ENCODE measurements at regions not wholly inside any gene's neighbourhood (a gene's known extent, or its start where the extent isn't known, plus 50 kb on each side); places are given as distances from the start of the nearest gene placed in this dataset.

GRCh38 chr2:23148342-23148741 lies 236.6 kb upstream of the KLHL29 start:
- Histone ChIP-seq H3F3A (ENCODE audit: control insufficient read depth, insufficient read depth) (no peaks in the 10 kb centered on the region), H3K9me3 (ENCODE audit: control insufficient read depth, insufficient read depth, low read length) (no peaks in the 10 kb centered on the region), H3K27ac (ENCODE audit: low read depth, low read length) (no peak overlapping the region), H3K4me3 (ENCODE audit: low read length) (no peak overlapping the region), H3K79me2 (ENCODE audit: control insufficient read depth, low read length) (no peaks in the 10 kb centered on the region), H4K20me1 (ENCODE audit: control insufficient read depth, insufficient read depth, low read depth, low read length) (no peaks in the 10 kb centered on the region), H3K36me3 (ENCODE audit: control insufficient read depth, low read length) (no peaks in the 10 kb centered on the region), H3K4me1 (ENCODE audit: control insufficient read depth, low read length) (no peaks in the 10 kb centered on the region), H3K9me2 (replicated peaks; ENCODE audit: control insufficient read depth, low read length) (no peaks in the 10 kb centered on the region), H3K4me2 (ENCODE audit: low read length) (no peak overlapping the region), H3K27me3 (ENCODE audit: control insufficient read depth, low read length) (no peaks in the 10 kb centered on the region)
- TF ChIP-seq CTCF (IDR thresholded peaks at IDR 0.05; ENCODE audit: low read depth, low read length, poor library complexity, severe bottlenecking) = no peak
- TF ChIP-seq EZH2phosphoT487 (IDR thresholded peaks at IDR 0.05; ENCODE audit: borderline replicate concordance, low read length) = no peak

- Histone ChIP-seq H3K4me1 (ENCODE audit: control insufficient read depth, low read length) (no peaks in the 10 kb centered on the region), H4K20me1 (ENCODE audit: control insufficient read depth, insufficient read depth, low read depth, low read length) (no peaks in the 10 kb centered on the region), H3K27me3 (ENCODE audit: control insufficient read depth, low read length) (no peaks in the 10 kb centered on the region), H3K9me2 (replicated peaks; ENCODE audit: control insufficient read depth, low read length) (no peaks in the 10 kb centered on the region), H3K9me3 (ENCODE audit: control insufficient read depth, insufficient read depth, low read length) (no peaks in the 10 kb centered on the region), H3F3A (ENCODE audit: control insufficient read depth, insufficient read depth) (no peaks in the 10 kb centered on the region), H3K4me2 (ENCODE audit: low read length) (no peak overlapping the region), H3K27ac (ENCODE audit: low read depth, low read length) (no peak overlapping the region), H3K79me2 (ENCODE audit: control insufficient read depth, low read length) (no peaks in the 10 kb centered on the region), H3K36me3 (ENCODE audit: control insufficient read depth, low read length) (no peaks in the 10 kb centered on the region), H3K4me3 (ENCODE audit: low read length) (no peak overlapping the region)
- no peak for TF ChIP-seq EZH2phosphoT487 (IDR thresholded peaks at IDR 0.05; ENCODE audit: borderline replicate concordance, low read length)
- no peak for TF ChIP-seq CTCF (IDR thresholded peaks at IDR 0.05; ENCODE audit: low read depth, low read length, poor library complexity, severe bottlenecking)
Measured at GRCh38 chr2:23149777-23150176, 235.2 kb upstream of the KLHL29 start.

GRCh38 chr2:23153484-23153883 lies 231.5 kb upstream of the KLHL29 start:
- Histone ChIP-seq H3F3A (ENCODE audit: control insufficient read depth, insufficient read depth) (no peaks in the 10 kb centered on the region), H3K4me1 (ENCODE audit: control insufficient read depth, low read length) (no peaks in the 10 kb centered on the region), H3K4me3 (ENCODE audit: low read length) (no peak overlapping the region), H3K9me3 (ENCODE audit: control insufficient read depth, insufficient read depth, low read length) (no peaks in the 10 kb centered on the region), H3K4me2 (ENCODE audit: low read length) (no peak overlapping the region), H3K79me2 (ENCODE audit: control insufficient read depth, low read length) (no peaks in the 10 kb centered on the region), H4K20me1 (ENCODE audit: control insufficient read depth, insufficient read depth, low read depth, low read length) (no peaks in the 10 kb centered on the region), H3K36me3 (ENCODE audit: control insufficient read depth, low read length) (no peaks in the 10 kb centered on the region), H3K9me2 (replicated peaks; ENCODE audit: control insufficient read depth, low read length) (no peaks in the 10 kb centered on the region), H3K27me3 (ENCODE audit: control insufficient read depth, low read length) (no peaks in the 10 kb centered on the region), H3K27ac (ENCODE audit: low read depth, low read length) (no peak overlapping the region)
- TF ChIP-seq CTCF (IDR thresholded peaks at IDR 0.05; ENCODE audit: low read depth, low read length, poor library complexity, severe bottlenecking) = no peak
- no peak for TF ChIP-seq EZH2phosphoT487 (IDR thresholded peaks at IDR 0.05; ENCODE audit: borderline replicate concordance, low read length)

- H3K27ac ChIP-seq (ENCODE audit: low read depth, low read length) = no peak overlapping the region
- TF ChIP-seq CTCF (IDR thresholded peaks at IDR 0.05; ENCODE audit: low read depth, low read length, poor library complexity, severe bottlenecking) (no peak), EZH2phosphoT487 (IDR thresholded peaks at IDR 0.05; ENCODE audit: borderline replicate concordance, low read length) (no peak)
- no peaks in the 10 kb centered on the region for H3K9me2 ChIP-seq (replicated peaks; ENCODE audit: control insufficient read depth, low read length)
- no peaks in the 10 kb centered on the region for H3K27me3 ChIP-seq (ENCODE audit: control insufficient read depth, low read length)
- H3K79me2 ChIP-seq (ENCODE audit: control insufficient read depth, low read length) = no peaks in the 10 kb centered on the region
- H3F3A ChIP-seq (ENCODE audit: control insufficient read depth, insufficient read depth) = no peaks in the 10 kb centered on the region
- H3K4me3 ChIP-seq (ENCODE audit: low read length) = no peak overlapping the region
- no peaks in the 10 kb centered on the region for H3K4me1 ChIP-seq (ENCODE audit: control insufficient read depth, low read length)
- H3K4me2 ChIP-seq (ENCODE audit: low read length) = no peak overlapping the region
- no peaks in the 10 kb centered on the region for H4K20me1 ChIP-seq (ENCODE audit: control insufficient read depth, insufficient read depth, low read depth, low read length)
- H3K36me3 ChIP-seq (ENCODE audit: control insufficient read depth, low read length) = no peaks in the 10 kb centered on the region
- H3K9me3 ChIP-seq (ENCODE audit: control insufficient read depth, insufficient read depth, low read length) = no peaks in the 10 kb centered on the region
Measured at GRCh38 chr2:23155022-23155421, 230.0 kb upstream of the KLHL29 start.
